HepG2 (cell line): ENCODE measurements at regions not wholly inside any gene's neighbourhood (a gene's known extent, or its start where the extent isn't known, plus 50 kb on each side); places are given as distances from the start of the nearest gene placed in this dataset.

Experiments
- ATAC-seq: fragments of 200-7000 bp; cut with Tn5 transposase; 3 replicates; pipeline ENCODE4 v1.9.1; 2020; ENCODE audit warnings: mild to moderate bottlenecking, moderate library complexity
- BruUV-seq: library from RNA; stranded (reverse); fragments of 400-500 nt; replicated peaks from 2 replicates; lab custom pipeline; 2021; lab: Mats Ljungman, UMichigan
- CTCF ChIA-PET: fragments of 300-600 bp; formaldehyde crosslinking; extraction: SDS; loops from one replicate; lab custom pipeline; 2021; ENCODE audit warnings: low total read pairs, inconsistent platforms, low intra/inter-chr PET ratio; lab: Yijun Ruan, JAX
- POLR2A ChIA-PET: fragments of 350-600 bp; sonication (Branson Sonifier 250); formaldehyde crosslinking; loops from one replicate; lab custom pipeline; 2020; ENCODE audit warnings: antibody characterized with exemption, inconsistent platforms; lab: Yijun Ruan, JAX
- DNase-seq: peaks from one replicate; pipeline ENCODE4 v3.0.0-alpha.2; 2015; ENCODE audit warnings: low spot score
- FAIRE-seq: peaks from 3 replicates; lab custom pipeline; 2011; peaks lifted over from hg19 to GRCh38; lab: Jason Lieb, UNC
- H2AFZ ChIP-seq: one replicate; pipeline ENCODE4 v1.6.1; 2011; ENCODE audit warnings: low read length, inconsistent platforms
- H3K27ac ChIP-seq: fragments of 300-600 bp; 3 replicates; pipeline ENCODE4 v1.8.0; 2011; ENCODE audit warnings: mixed run types, mild to moderate bottlenecking, mixed read lengths, low read length, inconsistent platforms; ENCODE audit not compliant: insufficient read depth; ENCODE audit errors: extremely low read length
- H3K27me3 ChIP-seq, 2 experiments: fragments of 200-600 bp in 1 of 2; 2 replicates in 1 of 2; 3 replicates in 1 of 2; pipeline versions ENCODE4 v1.6.0 to v1.8.0; 2011; ENCODE audit warnings: low read length in 2 of 2, mild to moderate bottlenecking in 2 of 2, moderate library complexity in 2 of 2, inconsistent platforms in 1 of 2; ENCODE audit not compliant: insufficient read depth in 2 of 2, control insufficient read depth in 1 of 2
- H3K36me3 ChIP-seq, 2 experiments: fragments of 200-600 bp in 1 of 2; replicated peaks in 1 of 2; 2 replicates in 1 of 2; 3 replicates in 1 of 2; pipeline versions ENCODE4 v1.5.1 to v1.8.0; 2011; ENCODE audit warnings: low read length in 2 of 2, inconsistent platforms in 1 of 2; ENCODE audit not compliant: insufficient read depth in 2 of 2, control insufficient read depth in 1 of 2
- H3K4me1 ChIP-seq: 2 replicates; pipeline ENCODE4 v1.5.1; 2012; ENCODE audit warnings: low read length, inconsistent platforms; ENCODE audit not compliant: insufficient read depth
- H3K4me2 ChIP-seq: 2 replicates; pipeline ENCODE4 v1.6.0; 2011; ENCODE audit warnings: low read depth, low read length, inconsistent platforms
- H3K4me3 ChIP-seq, 3 experiments: fragments of 200-600 bp in 1 of 3; sonication (generic), shearing (Covaris generic) in 1 of 3; replicated peaks in 1 of 3; 2 replicates each; pipeline ENCODE4 v1.5.1; 2011 to 2016; ENCODE audit warnings: low read length in 3 of 3, inconsistent platforms in 2 of 3, low read depth in 2 of 3, mild to moderate bottlenecking in 2 of 3, control low read depth in 1 of 3, mixed read lengths in 1 of 3; ENCODE audit not compliant: insufficient read depth in 1 of 3
- H3K79me2 ChIP-seq: one replicate; pipeline ENCODE4 v1.6.1; 2011; ENCODE audit warnings: low read length, inconsistent platforms; ENCODE audit not compliant: insufficient read depth
- H3K9ac ChIP-seq: 2 replicates; pipeline ENCODE4 v1.6.0; 2011; ENCODE audit warnings: mild to moderate bottlenecking, low read depth, low read length, inconsistent platforms; ENCODE audit not compliant: insufficient read depth
- H3K9me3 ChIP-seq: 2 replicates; pipeline ENCODE4 v1.5.1; 2012; ENCODE audit warnings: mild to moderate bottlenecking, low read length
- H4K20me1 ChIP-seq: 2 replicates; pipeline ENCODE4 v1.6.0; 2011; ENCODE audit warnings: inconsistent platforms, mild to moderate bottlenecking, low read length, moderate library complexity; ENCODE audit not compliant: insufficient read depth
- ATRX ChIP-seq: sonication (generic); formaldehyde crosslinking; IDR thresholded peaks from 2 replicates; pipeline ENCODE4 v1.4.0; 2020; ENCODE audit warnings: missing genetic modification reagents, borderline replicate concordance
- EP300 ChIP-seq, 3 experiments: sonication (generic) in 1 of 3; formaldehyde crosslinking in 1 of 3; IDR thresholded peaks; 2 replicates each; pipeline versions ENCODE4 v1.5.1 to v1.6.1; 2011 to 2020; ENCODE audit warnings: low read depth in 2 of 3, low read length in 2 of 3, borderline replicate concordance in 1 of 3, improper control_type of control experiment in 1 of 3, mild to moderate bottlenecking in 1 of 3, missing genetic modification reagents in 1 of 3, moderate library complexity in 1 of 3
- FOXA1 ChIP-seq, 2 experiments: fragments of 450-650 bp in 1 of 2; sonication (generic) in 1 of 2; formaldehyde crosslinking in 1 of 2; IDR thresholded peaks; 2 replicates each; pipeline versions ENCODE4 v1.4.0 to v1.6.1; 2016 to 2020; ENCODE audit warnings: missing genetic modification reagents in 1 of 2
- MAF1 ChIP-seq: sonication (generic); formaldehyde crosslinking; IDR thresholded peaks from 2 replicates; pipeline ENCODE4 v1.5.0; 2020; ENCODE audit warnings: missing genetic modification reagents, borderline replicate concordance
- PAXIP1 ChIP-seq: sonication (generic); formaldehyde crosslinking; conservative IDR thresholded peaks from 2 replicates; pipeline ENCODE4 v1.4.0; 2020; ENCODE audit warnings: mild to moderate bottlenecking, missing genetic modification reagents, moderate library complexity
- PHF8 ChIP-seq: sonication (generic); formaldehyde crosslinking; IDR thresholded peaks from 2 replicates; pipeline ENCODE4 v1.5.0; 2020; ENCODE audit warnings: missing genetic modification reagents
- ZBTB38 ChIP-seq: sonication (generic); formaldehyde crosslinking; IDR thresholded peaks from 2 replicates; pipeline ENCODE4 v1.5.1; 2020; ENCODE audit warnings: mild to moderate bottlenecking, missing genetic modification reagents
- ZNF543 ChIP-seq: sonication (generic); formaldehyde crosslinking; IDR thresholded peaks from 2 replicates; pipeline ENCODE4 v1.4.0; 2020; ENCODE audit warnings: mild to moderate bottlenecking, missing genetic modification reagents
- ZNF710 ChIP-seq: sonication (generic); formaldehyde crosslinking; IDR thresholded peaks from 2 replicates; pipeline ENCODE4 v1.5.0; 2020; ENCODE audit warnings: mild to moderate bottlenecking, missing genetic modification reagents, borderline replicate concordance
- WGBS: methylation state at CpG from one replicate; pipeline ENCODE4 v1.1.6; 2017; ENCODE audit warnings: low lambda C conversion rate; 5-methylcytosine and 5-hydroxymethylcytosine counted together
- in situ Hi-C: cut with HindIII; loops from 2 replicates; pipeline ENCODE4 v1.10.0; 2017; ENCODE audit warnings: low pct_unique_long_range_greater_than_20kb; ENCODE audit not compliant: extremely low pct_ligation_motif_present
- intact Hi-C: fragments of 100-400 bp; cut with micrococcal nuclease; formaldehyde crosslinking; loops from one replicate; pipeline ENCODE4 v1.10.0; 2022; ENCODE audit not compliant: unreplicated experiment
- TF ChIP-seq, protein P1 (sequence below): IDR thresholded peaks from 2 replicates; pipeline ENCODE4 v1.6.1; 2016

GRCh38 chr6:54451516-54451915, 143.3 kb downstream of the TINAG start:
- H3K36me3 ChIP-seq: no peaks in the 10 kb centered on the region
- ChIA-PET CTCF (no interaction called here), POLR2A (no interaction called here)
- no peak overlapping the region for H3K4me2 ChIP-seq
- H3K9ac ChIP-seq: no peak overlapping the region
- ATAC-seq (no peak), FAIRE-seq (no peak), DNase-seq (no peak)
- BruUV-seq: no TSS peak
- H2AFZ ChIP-seq: no peak overlapping the region
- in situ Hi-C loops (no loop called here), intact Hi-C loops (no loop called here)
- H3K4me1 ChIP-seq: no peaks in the 10 kb centered on the region
- no peaks in the 10 kb centered on the region for H3K79me2 ChIP-seq
- no peaks in the 10 kb centered on the region for H3K9me3 ChIP-seq
- no peak overlapping the region for H3K27ac ChIP-seq
- TF ChIP-seq, protein P1, sequence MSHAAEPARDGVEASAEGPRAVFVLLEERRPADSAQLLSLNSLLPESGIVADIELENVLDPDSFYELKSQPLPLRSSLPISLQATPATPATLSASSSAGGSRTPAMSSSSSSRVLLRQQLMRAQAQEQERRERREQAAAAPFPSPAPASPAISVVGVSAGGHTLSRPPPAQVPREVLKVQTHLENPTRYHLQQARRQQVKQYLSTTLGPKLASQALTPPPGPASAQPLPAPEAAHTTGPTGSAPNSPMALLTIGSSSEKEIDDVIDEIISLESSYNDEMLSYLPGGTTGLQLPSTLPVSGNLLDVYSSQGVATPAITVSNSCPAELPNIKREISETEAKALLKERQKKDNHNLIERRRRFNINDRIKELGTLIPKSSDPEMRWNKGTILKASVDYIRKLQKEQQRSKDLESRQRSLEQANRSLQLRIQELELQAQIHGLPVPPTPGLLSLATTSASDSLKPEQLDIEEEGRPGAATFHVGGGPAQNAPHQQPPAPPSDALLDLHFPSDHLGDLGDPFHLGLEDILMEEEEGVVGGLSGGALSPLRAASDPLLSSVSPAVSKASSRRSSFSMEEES (CRISPR knock-in tag): no peak
- TF ChIP-seq EP300 (IDR thresholded peaks at IDR 0.05; ENCODE audit: low read depth in 2 of 2, low read length in 2 of 2) (no peak), EP300 (CRISPR knock-in tag; IDR thresholded peaks at IDR 0.05; ENCODE audit: borderline replicate concordance) (no peak)
- H3K4me3 ChIP-seq: no peak overlapping the region
- H3K27me3 ChIP-seq: no peaks in the 10 kb centered on the region
- no peaks in the 10 kb centered on the region for H4K20me1 ChIP-seq

- no peak overlapping the region for H3K4me3 ChIP-seq
- ATAC-seq: no peak
- H3K4me1 ChIP-seq: no peaks in the 10 kb centered on the region
- H3K9me3 ChIP-seq: no peaks in the 10 kb centered on the region; the same call in 1 of the 2 replicates
- intact Hi-C loops (no loop called here), in situ Hi-C loops (no loop called here)
- H3K36me3 ChIP-seq: no peaks in the 10 kb centered on the region
- ChIA-PET CTCF (no interaction called here), POLR2A (no interaction called here)
- H3K27me3 ChIP-seq: no peaks in the 10 kb centered on the region
- no peaks in the 10 kb centered on the region for H4K20me1 ChIP-seq
- no peak overlapping the region for H3K4me2 ChIP-seq
- H3K9ac ChIP-seq: no peak overlapping the region
- 20% methylated on average over 3 of the region's 4 CpGs for WGBS
- H3K79me2 ChIP-seq: no peaks in the 10 kb centered on the region
- DNase-seq: no peak
- H2AFZ ChIP-seq: no peak overlapping the region
- FAIRE-seq: no peak
- BruUV-seq: no TSS peak
- H3K27ac ChIP-seq: no peak overlapping the region
- TF ChIP-seq PAXIP1 (CRISPR knock-in tag): no peak
- TF ChIP-seq ZNF543 (CRISPR knock-in tag): no peak
- TF ChIP-seq FOXA1 (IDR thresholded peaks at IDR 0.05): no peak
- no peak for TF ChIP-seq FOXA1 (CRISPR knock-in tag; IDR thresholded peaks at IDR 0.05)
- TF ChIP-seq ZBTB38 (CRISPR knock-in tag): no peak
- no peak for TF ChIP-seq MAF1 (CRISPR knock-in tag)
- no peak for TF ChIP-seq ATRX (CRISPR knock-in tag)
- TF ChIP-seq ZNF710 (CRISPR knock-in tag): no peak
- TF ChIP-seq PHF8: no peak
Observed at GRCh38 chr6:54463354-54464024, 155.2 kb downstream of the TINAG start.
